GM18909 (cell line): ENCODE measurements at regions not wholly inside any gene's neighbourhood (a gene's known extent, or its start where the extent isn't known, plus 50 kb on each side); places are given as distances from the start of the nearest gene placed in this dataset.

ENCODE experiments used
- ATAC-seq: cut with Tn5 transposase; IDR thresholded peaks from one replicate; pipeline ENCODE4 v1.9.1; 2021; ENCODE audit warnings: mild to moderate bottlenecking; ENCODE audit not compliant: unreplicated experiment, poor library complexity

- no peak for ATAC-seq
Measured at GRCh38 chr4:121534187-121534586, 153.4 kb upstream of the QRFPR start.

- ATAC-seq, result no peak
Measured at GRCh38 chr4:121526509-121526908, 145.7 kb upstream of the QRFPR start.

- no peak for ATAC-seq
Measured at GRCh38 chr4:121519236-121519838, 138.5 kb upstream of the QRFPR start.

- no peak for ATAC-seq
Measured at GRCh38 chr4:121517241-121517640, 136.4 kb upstream of the QRFPR start.

GRCh38 chr4:121514443-121514842 lies 133.6 kb upstream of the QRFPR start:
- ATAC-seq, result no peak

GRCh38 chr4:121510341-121510874 lies 129.6 kb upstream of the QRFPR start:
- ATAC-seq, result peak; percentile 82

- no peak for ATAC-seq
Measured at GRCh38 chr4:121485190-121485804, 104.5 kb upstream of the QRFPR start.

- ATAC-seq, result peak; percentile 97
Measured at GRCh38 chr4:121484633-121485032, 103.8 kb upstream of the QRFPR start.

- ATAC-seq, result no peak
Measured at GRCh38 chr4:121479808-121480207, 99.0 kb upstream of the QRFPR start.

- no peak for ATAC-seq
Measured at GRCh38 chr4:121477480-121477879, 96.7 kb upstream of the QRFPR start.

GRCh38 chr4:121477079-121477478 lies 96.3 kb upstream of the QRFPR start:
- no peak for ATAC-seq

GRCh38 chr4:121472937-121473721 lies 92.3 kb upstream of the QRFPR start:
- ATAC-seq, result peak; percentile 72

GRCh38 chr4:121464854-121465253 lies 84.0 kb upstream of the QRFPR start:
- ATAC-seq, result no peak

GRCh38 chr4:121462660-121463261 lies 81.9 kb upstream of the QRFPR start:
- peak; percentile 92 for ATAC-seq

- no peak for ATAC-seq
Measured at GRCh38 chr4:121459026-121459425, 78.2 kb upstream of the QRFPR start.

- ATAC-seq, result no peak
Measured at GRCh38 chr4:121457278-121457875, 76.6 kb upstream of the QRFPR start.

GRCh38 chr4:121455285-121455684 lies 74.5 kb upstream of the QRFPR start:
- no peak for ATAC-seq

GRCh38 chr4:121454251-121454979 lies 73.6 kb upstream of the QRFPR start:
- no peak for ATAC-seq

- no peak for ATAC-seq
Measured at GRCh38 chr4:121451310-121451709, 70.5 kb upstream of the QRFPR start.

- no peak for ATAC-seq
Measured at GRCh38 chr4:121449416-121449815, 68.6 kb upstream of the QRFPR start.
